ENCODE measurements at regions not wholly inside any gene's neighbourhood (a gene's known extent, or its start where the extent isn't known, plus 50 kb on each side); places are given as distances from the start of the nearest gene placed in this dataset.

DNA sequence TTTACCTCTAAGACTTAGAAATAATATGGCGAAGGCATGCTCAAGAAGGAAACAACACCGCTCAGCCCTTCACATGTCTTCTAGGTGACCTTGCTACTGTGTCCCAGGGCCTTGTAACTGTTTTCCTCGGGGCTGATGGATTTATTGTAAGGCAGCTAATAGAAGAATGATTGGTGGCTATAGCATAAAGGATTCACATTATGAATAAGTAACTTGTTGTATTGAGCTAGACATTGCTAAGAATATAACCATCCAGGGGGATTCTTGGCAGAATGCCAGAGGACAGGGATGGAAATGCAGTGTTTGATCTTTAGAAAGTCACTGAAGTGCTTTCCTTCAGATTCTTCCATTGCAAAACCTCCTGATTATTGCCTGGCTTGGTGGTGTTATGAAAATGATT is 54.9 kb downstream of the PLEKHG1 start:
- TF ChIP-seq, protein P1, sequence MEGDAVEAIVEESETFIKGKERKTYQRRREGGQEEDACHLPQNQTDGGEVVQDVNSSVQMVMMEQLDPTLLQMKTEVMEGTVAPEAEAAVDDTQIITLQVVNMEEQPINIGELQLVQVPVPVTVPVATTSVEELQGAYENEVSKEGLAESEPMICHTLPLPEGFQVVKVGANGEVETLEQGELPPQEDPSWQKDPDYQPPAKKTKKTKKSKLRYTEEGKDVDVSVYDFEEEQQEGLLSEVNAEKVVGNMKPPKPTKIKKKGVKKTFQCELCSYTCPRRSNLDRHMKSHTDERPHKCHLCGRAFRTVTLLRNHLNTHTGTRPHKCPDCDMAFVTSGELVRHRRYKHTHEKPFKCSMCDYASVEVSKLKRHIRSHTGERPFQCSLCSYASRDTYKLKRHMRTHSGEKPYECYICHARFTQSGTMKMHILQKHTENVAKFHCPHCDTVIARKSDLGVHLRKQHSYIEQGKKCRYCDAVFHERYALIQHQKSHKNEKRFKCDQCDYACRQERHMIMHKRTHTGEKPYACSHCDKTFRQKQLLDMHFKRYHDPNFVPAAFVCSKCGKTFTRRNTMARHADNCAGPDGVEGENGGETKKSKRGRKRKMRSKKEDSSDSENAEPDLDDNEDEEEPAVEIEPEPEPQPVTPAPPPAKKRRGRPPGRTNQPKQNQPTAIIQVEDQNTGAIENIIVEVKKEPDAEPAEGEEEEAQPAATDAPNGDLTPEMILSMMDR (CRISPR knock-in tag; IDR thresholded peaks at IDR 0.05): no peak
- TF ChIP-seq ZBTB3 (CRISPR knock-in tag; IDR thresholded peaks at IDR 0.05; ENCODE audit: borderline replicate concordance, low read depth) (no peak), ZBTB38 (CRISPR knock-in tag; IDR thresholded peaks at IDR 0.05) (no peak), ZNF703 (CRISPR knock-in tag; IDR thresholded peaks at IDR 0.05; ENCODE audit: borderline replicate concordance) (no peak), EZH2 (conservative IDR thresholded peaks at IDR 0.05; ENCODE audit: low read depth, low read length) (no peak), POLR2A (IDR thresholded peaks at IDR 0.05; ENCODE audit: insufficient read depth in 1 of 2, low read depth in 2 of 2, low read length in 2 of 2) (no peak), RFXAP (CRISPR knock-in tag; IDR thresholded peaks at IDR 0.05; ENCODE audit: borderline replicate concordance) (no peak)
- TF ChIP-seq, protein P2, sequence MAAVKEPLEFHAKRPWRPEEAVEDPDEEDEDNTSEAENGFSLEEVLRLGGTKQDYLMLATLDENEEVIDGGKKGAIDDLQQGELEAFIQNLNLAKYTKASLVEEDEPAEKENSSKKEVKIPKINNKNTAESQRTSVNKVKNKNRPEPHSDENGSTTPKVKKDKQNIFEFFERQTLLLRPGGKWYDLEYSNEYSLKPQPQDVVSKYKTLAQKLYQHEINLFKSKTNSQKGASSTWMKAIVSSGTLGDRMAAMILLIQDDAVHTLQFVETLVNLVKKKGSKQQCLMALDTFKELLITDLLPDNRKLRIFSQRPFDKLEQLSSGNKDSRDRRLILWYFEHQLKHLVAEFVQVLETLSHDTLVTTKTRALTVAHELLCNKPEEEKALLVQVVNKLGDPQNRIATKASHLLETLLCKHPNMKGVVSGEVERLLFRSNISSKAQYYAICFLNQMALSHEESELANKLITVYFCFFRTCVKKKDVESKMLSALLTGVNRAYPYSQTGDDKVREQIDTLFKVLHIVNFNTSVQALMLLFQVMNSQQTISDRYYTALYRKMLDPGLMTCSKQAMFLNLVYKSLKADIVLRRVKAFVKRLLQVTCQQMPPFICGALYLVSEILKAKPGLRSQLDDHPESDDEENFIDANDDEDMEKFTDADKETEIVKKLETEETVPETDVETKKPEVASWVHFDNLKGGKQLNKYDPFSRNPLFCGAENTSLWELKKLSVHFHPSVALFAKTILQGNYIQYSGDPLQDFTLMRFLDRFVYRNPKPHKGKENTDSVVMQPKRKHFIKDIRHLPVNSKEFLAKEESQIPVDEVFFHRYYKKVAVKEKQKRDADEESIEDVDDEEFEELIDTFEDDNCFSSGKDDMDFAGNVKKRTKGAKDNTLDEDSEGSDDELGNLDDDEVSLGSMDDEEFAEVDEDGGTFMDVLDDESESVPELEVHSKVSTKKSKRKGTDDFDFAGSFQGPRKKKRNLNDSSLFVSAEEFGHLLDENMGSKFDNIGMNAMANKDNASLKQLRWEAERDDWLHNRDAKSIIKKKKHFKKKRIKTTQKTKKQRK (IDR thresholded peaks at IDR 0.05; ENCODE audit: low read length): no peak
- TF ChIP-seq, protein P3, sequence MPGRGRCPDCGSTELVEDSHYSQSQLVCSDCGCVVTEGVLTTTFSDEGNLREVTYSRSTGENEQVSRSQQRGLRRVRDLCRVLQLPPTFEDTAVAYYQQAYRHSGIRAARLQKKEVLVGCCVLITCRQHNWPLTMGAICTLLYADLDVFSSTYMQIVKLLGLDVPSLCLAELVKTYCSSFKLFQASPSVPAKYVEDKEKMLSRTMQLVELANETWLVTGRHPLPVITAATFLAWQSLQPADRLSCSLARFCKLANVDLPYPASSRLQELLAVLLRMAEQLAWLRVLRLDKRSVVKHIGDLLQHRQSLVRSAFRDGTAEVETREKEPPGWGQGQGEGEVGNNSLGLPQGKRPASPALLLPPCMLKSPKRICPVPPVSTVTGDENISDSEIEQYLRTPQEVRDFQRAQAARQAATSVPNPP (CRISPR knock-in tag; IDR thresholded peaks at IDR 0.05): no peak

Data from HepG2 (cell line).